ENCODE measurements at regions not wholly inside any gene's neighbourhood (a gene's known extent, or its start where the extent isn't known, plus 50 kb on each side); places are given as distances from the start of the nearest gene placed in this dataset.

- TF ChIP-seq CTCF (IDR thresholded peaks at IDR 0.05; ENCODE audit: unreplicated experiment): no peak
- Mint-ChIP-seq H3K9me3 (peaks cover 10% of the 10 kb centered on the region), H3K4me3 (no peak overlapping the region), H3K4me1 (no peaks in the 10 kb centered on the region), H3K27me3 (ENCODE audit: low read depth) (peaks cover 5% of the 10 kb centered on the region), H3K36me3 (no peaks in the 10 kb centered on the region), H3K27ac (no peak overlapping the region)
- DNase-seq (ENCODE audit: low spot score in 2 of 2, unreplicated experiment in 2 of 2): no peak
Measured at GRCh38 chr11:116112087-116112935, 608.1 kb upstream of the CADM1 start.

GRCh38 chr11:116111546-116111945, 607.3 kb upstream of the CADM1 start:
- Mint-ChIP-seq H3K9me3 (peaks cover 9% of the 10 kb centered on the region), H3K4me1 (no peaks in the 10 kb centered on the region), H3K27ac (no peak overlapping the region), H3K4me3 (no peak overlapping the region), H3K36me3 (no peaks in the 10 kb centered on the region), H3K27me3 (ENCODE audit: low read depth) (peaks cover 5% of the 10 kb centered on the region)
- no peak for TF ChIP-seq CTCF (IDR thresholded peaks at IDR 0.05; ENCODE audit: unreplicated experiment)
- DNase-seq (ENCODE audit: low spot score in 2 of 2, unreplicated experiment in 2 of 2): no peak

- Mint-ChIP-seq H3K27ac (no peak overlapping the region), H3K4me1 (no peaks in the 10 kb centered on the region), H3K27me3 (ENCODE audit: low read depth) (peaks cover 5% of the 10 kb centered on the region), H3K4me3 (no peak overlapping the region), H3K36me3 (no peaks in the 10 kb centered on the region), H3K9me3 (peaks cover 8% of the 10 kb centered on the region)
- no peak for DNase-seq (ENCODE audit: low spot score in 2 of 2, unreplicated experiment in 2 of 2)
- no peak for TF ChIP-seq CTCF (IDR thresholded peaks at IDR 0.05; ENCODE audit: unreplicated experiment)
Measured at GRCh38 chr11:116110802-116111201, 606.6 kb upstream of the CADM1 start.

GRCh38 chr11:116110356-116110755, 606.1 kb upstream of the CADM1 start:
- TF ChIP-seq CTCF (IDR thresholded peaks at IDR 0.05; ENCODE audit: unreplicated experiment): no peak
- no peaks in the 10 kb centered on the region for H3K36me3 Mint-ChIP-seq
- H3K4me3 Mint-ChIP-seq: no peak overlapping the region
- H3K27ac Mint-ChIP-seq: no peak overlapping the region
- H3K4me1 Mint-ChIP-seq: no peaks in the 10 kb centered on the region
- H3K9me3 Mint-ChIP-seq: peaks cover 10% of the 10 kb centered on the region
- peaks cover 5% of the 10 kb centered on the region for H3K27me3 Mint-ChIP-seq (ENCODE audit: low read depth)
- no peak for DNase-seq (ENCODE audit: low spot score in 2 of 2, unreplicated experiment in 2 of 2)

GRCh38 chr11:116109228-116109627, 605.0 kb upstream of the CADM1 start:
- H3K4me1 Mint-ChIP-seq: no peaks in the 10 kb centered on the region
- no peak overlapping the region for H3K4me3 Mint-ChIP-seq
- TF ChIP-seq CTCF (IDR thresholded peaks at IDR 0.05; ENCODE audit: unreplicated experiment): no peak
- H3K27ac Mint-ChIP-seq: no peak overlapping the region
- no peaks in the 10 kb centered on the region for H3K36me3 Mint-ChIP-seq
- peaks cover 5% of the 10 kb centered on the region for H3K27me3 Mint-ChIP-seq (ENCODE audit: low read depth)
- DNase-seq (ENCODE audit: low spot score in 2 of 2, unreplicated experiment in 2 of 2): no peak
- peaks cover 10% of the 10 kb centered on the region for H3K9me3 Mint-ChIP-seq

Data from mesothelial cell of epicardium (in vitro differentiated cells).